K562 (cell line): ENCODE measurements at regions not wholly inside any gene's neighbourhood (a gene's known extent, or its start where the extent isn't known, plus 50 kb on each side); places are given as distances from the start of the nearest gene placed in this dataset.

Experiments used
- ADNP ChIP-seq: fragments of 200-800 bp; sonication (Bioruptor generic); IDR thresholded peaks from 2 replicates; pipeline ENCODE4 v1.6.1; 2016; ENCODE audit warnings: missing genetic modification characterization, missing compliant biosample characterization
- CSDE1 ChIP-seq, 2 experiments: fragments of 450-650 bp; IDR thresholded peaks; 2 replicates each; pipeline ENCODE4 v1.6.1; 2016; ENCODE audit warnings: mild to moderate bottlenecking in 1 of 2
- CTCF ChIP-seq, 3 experiments: IDR thresholded peaks in 2 of 3; conservative IDR thresholded peaks in 1 of 3; 2 replicates each; pipeline ENCODE4 v1.5.1; 2011 to 2012; ENCODE audit warnings: low read length in 3 of 3, mild to moderate bottlenecking in 3 of 3, control low read depth in 2 of 3, improper control_type of control experiment in 1 of 3, inconsistent platforms in 1 of 3, low read depth in 1 of 3, mixed read lengths in 1 of 3, moderate library complexity in 1 of 3; ENCODE audit not compliant: insufficient read depth in 2 of 3
- ELK3 ChIP-seq: fragments of 450-650 bp; formaldehyde crosslinking; IDR thresholded peaks from 2 replicates; pipeline ENCODE4 v1.4.0; 2020; ENCODE audit warnings: mild to moderate bottlenecking
- GABPB1 ChIP-seq: sonication (generic); formaldehyde crosslinking; IDR thresholded peaks from 2 replicates; pipeline ENCODE4 v1.8.0; 2022; ENCODE audit warnings: mild to moderate bottlenecking, missing genetic modification reagents
- HDAC3 ChIP-seq: fragments of 450-650 bp; IDR thresholded peaks from 2 replicates; pipeline ENCODE4 v1.6.1; 2018; ENCODE audit warnings: borderline replicate concordance, mild to moderate bottlenecking, moderate library complexity; ENCODE audit not compliant: partially characterized antibody
- HINFP ChIP-seq: fragments of 450-650 bp; conservative IDR thresholded peaks from 2 replicates; pipeline ENCODE4 v1.6.1; 2016; ENCODE audit warnings: missing genetic modification characterization, low read depth, mild to moderate bottlenecking, control low read depth, missing compliant biosample characterization
- MAFF ChIP-seq: IDR thresholded peaks from 2 replicates; pipeline ENCODE4 v1.6.1; 2012; ENCODE audit warnings: low read length, improper control_type of control experiment
- NR1H2 ChIP-seq: sonication (generic); formaldehyde crosslinking; IDR thresholded peaks from 2 replicates; pipeline ENCODE4 v1.4.0; 2020; ENCODE audit warnings: mild to moderate bottlenecking, missing genetic modification reagents
- TEAD4 ChIP-seq, 2 experiments: sonication (generic) in 1 of 2; formaldehyde crosslinking in 1 of 2; IDR thresholded peaks; 2 replicates each; pipeline versions ENCODE4 v1.6.1 to v1.8.0; 2012 to 2022; ENCODE audit warnings: borderline replicate concordance in 1 of 2, inconsistent platforms in 1 of 2, low read length in 1 of 2, mild to moderate bottlenecking in 1 of 2, missing genetic modification reagents in 1 of 2
- ZBTB40 ChIP-seq, 2 experiments: fragments of 450-650 bp in 1 of 2; sonication (generic) in 1 of 2; formaldehyde crosslinking in 1 of 2; IDR thresholded peaks; 2 replicates each; pipeline versions ENCODE4 v1.7.1 to v1.9.0; 2016 to 2022; ENCODE audit warnings: inconsistent platforms in 1 of 2, mild to moderate bottlenecking in 1 of 2, missing genetic modification reagents in 1 of 2
- ZFX ChIP-seq: sonication (generic); formaldehyde crosslinking; IDR thresholded peaks from 2 replicates; pipeline ENCODE4 v1.8.0; 2022; ENCODE audit warnings: mild to moderate bottlenecking, missing genetic modification reagents, moderate library complexity

DNA sequence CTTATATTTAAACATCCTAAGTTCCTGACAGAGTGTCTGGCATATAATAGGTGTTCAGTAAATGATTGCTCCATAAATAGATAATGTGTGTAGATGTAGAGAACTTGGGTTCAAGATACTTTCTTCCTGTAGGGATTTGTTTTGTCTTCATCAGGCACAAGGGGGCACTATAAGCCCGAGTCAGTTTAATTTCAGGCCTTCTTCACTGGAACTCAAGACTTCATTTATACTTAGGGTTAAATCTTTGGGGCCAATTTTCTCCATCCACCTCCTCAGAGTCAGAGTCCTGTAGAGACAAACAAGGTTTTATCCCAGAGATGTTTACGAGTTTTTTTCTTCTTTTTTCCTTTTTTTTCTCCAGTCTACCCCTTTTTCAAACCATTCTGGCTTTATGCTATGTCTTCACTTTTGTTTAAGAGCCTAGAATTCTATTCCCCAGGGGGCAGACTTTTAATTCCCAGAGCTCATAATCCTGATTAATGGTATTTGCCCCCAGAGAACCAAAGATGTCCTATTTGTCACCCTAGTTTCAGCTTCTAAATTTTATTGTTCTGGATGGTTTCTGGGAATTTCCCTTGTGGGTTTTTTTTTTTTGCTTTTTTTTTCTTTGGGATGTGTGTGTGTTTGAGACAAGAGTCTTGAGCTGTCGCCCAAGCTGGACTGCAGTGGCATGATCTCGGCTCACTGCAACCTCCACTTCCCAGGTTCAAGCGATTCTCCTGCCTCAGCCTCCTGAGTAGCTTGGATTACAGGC, 88.4 kb downstream of the HFE start (continued):
- 0 out of 2 replicates have a peak, but pooled peaks have one; percentile 36 for TF ChIP-seq ZFX (CRISPR knock-in tag)
- no peak for TF ChIP-seq MAFF
- TF ChIP-seq HDAC3: peak; percentile 65
- TF ChIP-seq GABPB1: 0 out of 2 replicates have a peak, but pooled peaks have one; percentile 21
- 0 out of 4 replicates have a peak, but pooled peaks of 1 of the 2 experiments have one; percentile 53 for TF ChIP-seq CSDE1 (IDR thresholded peaks at IDR 0.05)
- TF ChIP-seq ZBTB40 (IDR thresholded peaks at IDR 0.05): 0 out of 2 replicates have a peak, but pooled peaks have one; percentile 19
- TF ChIP-seq ZBTB40 (CRISPR knock-in tag; IDR thresholded peaks at IDR 0.05): no peak
- TF ChIP-seq CTCF (IDR thresholded peaks at IDR 0.05 in 2 of 3, conservative IDR thresholded peaks at IDR 0.05 in 1 of 3; ENCODE audit: insufficient read depth in 2 of 3, low read depth in 1 of 3, low read length in 3 of 3): peak; percentile 59 to 87 (median 77)
- 0 out of 2 replicates have a peak, but pooled peaks have one; percentile 7 for TF ChIP-seq TEAD4 (IDR thresholded peaks at IDR 0.05; ENCODE audit: low read length)
- TF ChIP-seq TEAD4 (CRISPR knock-in tag; IDR thresholded peaks at IDR 0.05; ENCODE audit: borderline replicate concordance): no peak
- no peak for TF ChIP-seq NR1H2 (CRISPR knock-in tag)
- TF ChIP-seq ELK3 (CRISPR knock-in tag): no peak
- TF ChIP-seq ADNP: peak; percentile 66
- TF ChIP-seq HINFP (tag): no peak
